SK-N-SH (cell line): ENCODE measurements at regions not wholly inside any gene's neighbourhood (a gene's known extent, or its start where the extent isn't known, plus 50 kb on each side); places are given as distances from the start of the nearest gene placed in this dataset.

Experiments
- CTCF ChIA-PET: fragments of 300-600, 350-600 bp; formaldehyde crosslinking; extraction: SDS; loops from one replicate; lab custom pipeline; 2021; lab: Yijun Ruan, JAX
- POLR2A ChIA-PET: fragments of 350-600 bp; sonication (Branson Sonifier 250); formaldehyde crosslinking; extraction: SDS; loops from one replicate; lab custom pipeline; 2020; ENCODE audit warnings: antibody characterized with exemption, inconsistent platforms; lab: Yijun Ruan, JAX
- DNase-seq: peaks from one replicate; pipeline ENCODE4 v3.0.0; 2012
- H2AFZ ChIP-seq: fragments of 200-600 bp; sonication (generic); 2 replicates; pipeline ENCODE4 v1.8.1; 2016; ENCODE audit warnings: antibody characterized with exemption, mild to moderate bottlenecking, low read depth
- H3F3A ChIP-seq: fragments of 200-600 bp; sonication (generic); replicated peaks from 2 replicates; pipeline ENCODE3; 2016; ENCODE audit warnings: antibody characterized with exemption, mild to moderate bottlenecking; ENCODE audit not compliant: insufficient read depth
- H3K27ac ChIP-seq, 2 experiments: fragments of 200-500 bp in 1 of 2; fragments of 200-600 bp in 1 of 2; sonication (Bioruptor generic) in 1 of 2; sonication (generic), shearing (Covaris generic) in 1 of 2; 2 replicates each; pipeline versions ENCODE4 v1.5.1 to v1.6.1; 2014 to 2016; ENCODE audit warnings: low read depth in 2 of 2, inconsistent platforms in 1 of 2, low read length in 1 of 2, mild to moderate bottlenecking in 1 of 2, mixed read lengths in 1 of 2
- H3K27me3 ChIP-seq: fragments of 200-600 bp; sonication (generic), shearing (Covaris generic); 2 replicates; pipeline ENCODE4 v1.6.1; 2016; ENCODE audit warnings: mixed run types; ENCODE audit not compliant: insufficient read depth
- H3K36me3 ChIP-seq, 2 experiments: fragments of 200-500 bp in 1 of 2; fragments of 200-600 bp in 1 of 2; sonication (Bioruptor generic) in 1 of 2; sonication (generic) in 1 of 2; replicated peaks in 1 of 2; 2 replicates each; pipeline versions ENCODE3 to v1.5.1; 2014 to 2016; ENCODE audit warnings: low read length in 1 of 2, mild to moderate bottlenecking in 1 of 2; ENCODE audit not compliant: insufficient read depth in 2 of 2, control insufficient read depth in 1 of 2
- H3K4me1 ChIP-seq, 2 experiments: fragments of 200-500 bp in 1 of 2; fragments of 200-600 bp in 1 of 2; sonication (Bioruptor generic) in 1 of 2; sonication (generic), shearing (Covaris generic) in 1 of 2; 2 replicates each; pipeline versions ENCODE4 v1.5.1 to v1.6.1; 2014 to 2016; ENCODE audit warnings: low read depth in 1 of 2, low read length in 1 of 2, mixed run types in 1 of 2; ENCODE audit not compliant: insufficient read depth in 2 of 2, control insufficient read depth in 1 of 2
- H3K4me2 ChIP-seq: fragments of 200-600 bp; sonication (generic), shearing (Covaris generic); 2 replicates; pipeline ENCODE4 v1.6.1; 2017; ENCODE audit warnings: mixed run types
- H3K4me3 ChIP-seq, 2 experiments: fragments of 200-500 bp in 1 of 2; fragments of 200-600 bp in 1 of 2; sonication (Bioruptor generic) in 1 of 2; sonication (generic), shearing (Covaris generic) in 1 of 2; 2 replicates each; pipeline versions ENCODE4 v1.5.1 to v1.8.1; 2014 to 2016; ENCODE audit warnings: low read depth in 2 of 2, inconsistent platforms in 1 of 2, low read length in 1 of 2, mild to moderate bottlenecking in 1 of 2, mixed read lengths in 1 of 2, moderate library complexity in 1 of 2
- H3K79me2 ChIP-seq: fragments of 200-600 bp; sonication (generic); 2 replicates; pipeline ENCODE4 v1.8.1; 2017; ENCODE audit warnings: mild to moderate bottlenecking; ENCODE audit not compliant: insufficient read depth
- H3K9ac ChIP-seq: fragments of 200-600 bp; sonication (generic); 2 replicates; pipeline ENCODE4 v1.6.1; 2017; ENCODE audit warnings: mixed run types
- H3K9me2 ChIP-seq: fragments of 200-600 bp; sonication (generic); 2 replicates; pipeline ENCODE4 v1.6.1; 2017; ENCODE audit warnings: mixed run types
- H3K9me3 ChIP-seq: fragments of 200-600 bp; sonication (generic); 2 replicates; pipeline ENCODE4 v1.6.1; 2017; ENCODE audit warnings: mixed run types, mild to moderate bottlenecking, moderate library complexity
- H4K20me1 ChIP-seq: fragments of 200-600 bp; sonication (generic); 2 replicates; pipeline ENCODE4 v1.6.1; 2017; ENCODE audit warnings: mild to moderate bottlenecking, mixed run types; ENCODE audit not compliant: insufficient read depth
- CHD2 ChIP-seq: fragments of 150-350 bp; IDR thresholded peaks from 2 replicates; pipeline ENCODE4 v1.6.1; 2018; ENCODE audit warnings: low read length; ENCODE audit not compliant: partially characterized antibody
- EZH2phosphoT487 ChIP-seq: fragments of 200-600 bp; sonication (generic); IDR thresholded peaks from 2 replicates; pipeline ENCODE4 v1.6.1; 2017; ENCODE audit warnings: low read depth, mixed run types, mild to moderate bottlenecking, antibody characterized with exemption, moderate library complexity, borderline replicate concordance
- FOXM1 ChIP-seq: IDR thresholded peaks from 2 replicates; pipeline ENCODE4 v1.4.0; 2012; ENCODE audit warnings: low read depth, mild to moderate bottlenecking
- GABPA ChIP-seq: IDR thresholded peaks from 2 replicates; pipeline ENCODE4 v1.4.0; 2012; ENCODE audit warnings: low read depth, mild to moderate bottlenecking
- GATA2 ChIP-seq: sonication (generic); formaldehyde crosslinking; IDR thresholded peaks from 2 replicates; pipeline ENCODE4 v1.5.0; 2020; ENCODE audit warnings: mild to moderate bottlenecking, missing genetic modification reagents
- MXI1 ChIP-seq: IDR thresholded peaks from 2 replicates; pipeline ENCODE4 v1.6.1; 2012; ENCODE audit warnings: mild to moderate bottlenecking, low read depth, low read length, improper control_type of control experiment
- NFIC ChIP-seq: IDR thresholded peaks from 2 replicates; pipeline ENCODE4 v1.4.0; 2012; ENCODE audit warnings: borderline replicate concordance
- NRF1 ChIP-seq: IDR thresholded peaks from 2 replicates; pipeline ENCODE4 v1.6.1; 2012; ENCODE audit warnings: low read depth, mild to moderate bottlenecking, low read length
- RAD21 ChIP-seq: IDR thresholded peaks from 2 replicates; pipeline ENCODE4 v1.6.1; 2012; ENCODE audit warnings: mild to moderate bottlenecking, low read length
- SIN3A ChIP-seq: IDR thresholded peaks from 2 replicates; pipeline ENCODE4 v1.6.1; 2012; ENCODE audit warnings: low read depth, mild to moderate bottlenecking, low read length, moderate library complexity, borderline replicate concordance
- TAF1 ChIP-seq: IDR thresholded peaks from 2 replicates; pipeline ENCODE4 v1.6.1; 2012; ENCODE audit warnings: low read depth, mild to moderate bottlenecking, low read length, moderate library complexity, borderline replicate concordance
- TCF12 ChIP-seq: IDR thresholded peaks from 2 replicates; pipeline ENCODE4 v1.4.0; 2012
- WGBS: methylation state at CpG from one replicate; pipeline ENCODE4 v1.1.6; 2017; ENCODE audit warnings: low lambda C conversion rate; 5-methylcytosine and 5-hydroxymethylcytosine counted together
- TF ChIP-seq, protein P1 (sequence below): IDR thresholded peaks from 2 replicates; pipeline ENCODE4 v1.6.1; 2012; ENCODE audit warnings: mild to moderate bottlenecking, low read depth, low read length, moderate library complexity
- TF ChIP-seq, protein P2 (sequence below): IDR thresholded peaks from 2 replicates; pipeline ENCODE4; 2012
- TF ChIP-seq, protein P3 (sequence below): fragments of 150-350 bp; IDR thresholded peaks from 2 replicates; pipeline ENCODE4 v1.6.1; 2017; ENCODE audit warnings: antibody characterized with exemption, low read length, low read depth, borderline replicate concordance

DNA sequence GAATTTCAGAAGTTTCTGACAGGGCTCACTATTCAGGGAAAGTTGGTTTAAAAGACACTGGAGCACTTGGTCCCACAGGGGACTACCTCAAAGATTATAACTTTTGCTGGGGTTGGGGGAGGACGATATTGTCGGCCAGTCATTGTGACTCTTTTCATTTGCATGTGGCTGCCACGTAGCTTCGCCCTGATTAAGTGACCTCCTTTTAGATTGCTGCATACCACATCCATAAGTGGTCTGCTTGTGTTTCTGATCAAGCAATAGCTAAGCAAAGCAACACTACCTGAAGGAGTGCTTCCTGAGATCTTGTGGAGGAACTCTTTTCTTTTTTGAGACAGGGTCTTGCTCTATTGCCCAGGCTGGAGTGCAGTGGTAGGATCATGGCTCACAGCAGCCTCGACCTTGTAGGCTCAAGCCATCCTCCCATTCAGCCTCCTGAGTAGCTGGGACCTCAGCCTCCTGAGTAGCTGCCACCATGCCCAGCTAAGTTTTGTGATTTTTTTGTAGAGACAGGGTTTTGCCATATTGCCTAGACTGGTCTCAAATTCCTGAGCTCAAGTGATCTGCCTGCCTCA, 691.3 kb downstream of the EPM2A start:
- CTCF ChIA-PET = no interaction called here
- H3K27me3 ChIP-seq = no peaks in the 10 kb centered on the region
- no peak for TF ChIP-seq RAD21
- TF ChIP-seq, protein P1, sequence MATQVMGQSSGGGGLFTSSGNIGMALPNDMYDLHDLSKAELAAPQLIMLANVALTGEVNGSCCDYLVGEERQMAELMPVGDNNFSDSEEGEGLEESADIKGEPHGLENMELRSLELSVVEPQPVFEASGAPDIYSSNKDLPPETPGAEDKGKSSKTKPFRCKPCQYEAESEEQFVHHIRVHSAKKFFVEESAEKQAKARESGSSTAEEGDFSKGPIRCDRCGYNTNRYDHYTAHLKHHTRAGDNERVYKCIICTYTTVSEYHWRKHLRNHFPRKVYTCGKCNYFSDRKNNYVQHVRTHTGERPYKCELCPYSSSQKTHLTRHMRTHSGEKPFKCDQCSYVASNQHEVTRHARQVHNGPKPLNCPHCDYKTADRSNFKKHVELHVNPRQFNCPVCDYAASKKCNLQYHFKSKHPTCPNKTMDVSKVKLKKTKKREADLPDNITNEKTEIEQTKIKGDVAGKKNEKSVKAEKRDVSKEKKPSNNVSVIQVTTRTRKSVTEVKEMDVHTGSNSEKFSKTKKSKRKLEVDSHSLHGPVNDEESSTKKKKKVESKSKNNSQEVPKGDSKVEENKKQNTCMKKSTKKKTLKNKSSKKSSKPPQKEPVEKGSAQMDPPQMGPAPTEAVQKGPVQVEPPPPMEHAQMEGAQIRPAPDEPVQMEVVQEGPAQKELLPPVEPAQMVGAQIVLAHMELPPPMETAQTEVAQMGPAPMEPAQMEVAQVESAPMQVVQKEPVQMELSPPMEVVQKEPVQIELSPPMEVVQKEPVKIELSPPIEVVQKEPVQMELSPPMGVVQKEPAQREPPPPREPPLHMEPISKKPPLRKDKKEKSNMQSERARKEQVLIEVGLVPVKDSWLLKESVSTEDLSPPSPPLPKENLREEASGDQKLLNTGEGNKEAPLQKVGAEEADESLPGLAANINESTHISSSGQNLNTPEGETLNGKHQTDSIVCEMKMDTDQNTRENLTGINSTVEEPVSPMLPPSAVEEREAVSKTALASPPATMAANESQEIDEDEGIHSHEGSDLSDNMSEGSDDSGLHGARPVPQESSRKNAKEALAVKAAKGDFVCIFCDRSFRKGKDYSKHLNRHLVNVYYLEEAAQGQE = no peak
- WGBS = 70% methylated on average over 5 of the region's 5 CpGs
- H3F3A ChIP-seq = no peaks in the 10 kb centered on the region
- no peak overlapping the region for H3K9ac ChIP-seq
- H3K4me2 ChIP-seq = no peak overlapping the region
- POLR2A ChIA-PET = no interaction called here
- no peaks in the 10 kb centered on the region for H3K9me2 ChIP-seq
- no peaks in the 10 kb centered on the region for H3K79me2 ChIP-seq
- DNase-seq = no peak
- H3K27ac ChIP-seq = no peak overlapping the region
- no peak overlapping the region for H3K4me3 ChIP-seq
- no peaks in the 10 kb centered on the region; a peak in 1 of 4 replicates for H3K4me1 ChIP-seq
- no peaks in the 10 kb centered on the region for H3K9me3 ChIP-seq
- no peaks in the 10 kb centered on the region for H4K20me1 ChIP-seq
- H2AFZ ChIP-seq = no peak overlapping the region
- H3K36me3 ChIP-seq = no peaks in the 10 kb centered on the region

DNA sequence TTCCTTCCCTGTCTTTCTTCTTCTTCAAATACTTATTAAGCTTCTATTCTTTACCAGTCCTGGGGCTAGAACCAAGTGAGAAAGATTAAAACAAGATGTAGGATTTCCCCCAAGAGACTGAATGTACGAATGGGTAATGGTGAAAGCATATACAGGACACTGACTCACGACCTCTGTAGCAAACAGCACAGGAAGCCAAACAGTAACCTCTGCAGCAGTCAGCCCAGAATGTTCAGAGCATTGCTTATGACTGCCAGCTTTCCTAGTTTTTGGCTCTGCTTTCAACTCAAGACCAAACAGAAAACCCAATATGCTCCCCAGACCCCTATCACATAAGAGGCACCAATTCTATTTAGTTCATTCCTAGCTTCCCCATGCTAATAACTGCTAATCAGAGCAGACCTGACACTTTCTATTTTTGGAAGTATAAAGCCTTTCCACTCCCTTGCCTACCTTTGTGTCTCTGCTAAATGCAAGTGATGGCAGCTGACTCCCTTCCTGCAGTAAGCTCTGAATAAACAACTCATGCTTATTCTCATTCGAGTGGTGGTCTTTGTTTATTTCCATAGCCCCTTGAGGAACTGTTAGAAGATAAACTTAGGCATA, 690.6 kb downstream of the EPM2A start:
- WGBS = 17% methylated on average over 3 of the region's 3 CpGs
- Histone ChIP-seq H4K20me1 (no peaks in the 10 kb centered on the region), H2AFZ (peak overlapping the region; percentile 50; the same call in 1 of the 2 replicates), H3K9me3 (no peaks in the 10 kb centered on the region), H3K4me1 (no peaks in the 10 kb centered on the region; a peak in 1 of 4 replicates), H3K4me3 (no peak overlapping the region), H3K27ac (no peak overlapping the region), H3K36me3 (no peaks in the 10 kb centered on the region), H3K27me3 (no peaks in the 10 kb centered on the region), H3F3A (no peaks in the 10 kb centered on the region), H3K4me2 (no peak overlapping the region; the same call in 1 of the 2 replicates), H3K9me2 (no peaks in the 10 kb centered on the region), H3K79me2 (no peaks in the 10 kb centered on the region), H3K9ac (no peak overlapping the region)
- TF ChIP-seq EZH2phosphoT487 = no peak
- no peak for TF ChIP-seq NRF1
- peak; percentile 8; the same call in 1 of the 2 replicates for TF ChIP-seq TCF12
- DNase-seq = no peak
- CTCF ChIA-PET = no interaction called here
- POLR2A ChIA-PET = no interaction called here

DNA sequence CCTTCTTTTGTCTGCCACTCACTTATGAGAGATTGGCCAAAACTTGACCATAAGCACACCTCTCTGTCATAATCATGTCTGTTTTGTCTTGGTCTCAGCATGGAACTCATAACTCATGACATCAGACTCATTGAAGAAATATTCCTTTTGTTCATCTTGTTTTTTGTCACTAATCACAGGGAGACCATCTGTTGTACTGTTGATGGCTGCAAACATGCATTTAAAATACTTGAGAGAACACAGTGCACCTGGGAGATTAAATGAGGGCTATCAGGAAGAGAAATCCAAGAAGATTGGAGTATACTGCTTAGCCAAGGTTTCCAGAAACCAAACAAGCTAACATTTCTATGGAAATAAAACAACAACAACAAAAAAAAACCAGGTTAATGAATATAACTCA, 689.7 kb downstream of the EPM2A start:
- POLR2A ChIA-PET = no interaction called here
- no peak for TF ChIP-seq CHD2
- TF ChIP-seq GATA2 (CRISPR knock-in tag) = no peak
- TF ChIP-seq, protein P2, sequence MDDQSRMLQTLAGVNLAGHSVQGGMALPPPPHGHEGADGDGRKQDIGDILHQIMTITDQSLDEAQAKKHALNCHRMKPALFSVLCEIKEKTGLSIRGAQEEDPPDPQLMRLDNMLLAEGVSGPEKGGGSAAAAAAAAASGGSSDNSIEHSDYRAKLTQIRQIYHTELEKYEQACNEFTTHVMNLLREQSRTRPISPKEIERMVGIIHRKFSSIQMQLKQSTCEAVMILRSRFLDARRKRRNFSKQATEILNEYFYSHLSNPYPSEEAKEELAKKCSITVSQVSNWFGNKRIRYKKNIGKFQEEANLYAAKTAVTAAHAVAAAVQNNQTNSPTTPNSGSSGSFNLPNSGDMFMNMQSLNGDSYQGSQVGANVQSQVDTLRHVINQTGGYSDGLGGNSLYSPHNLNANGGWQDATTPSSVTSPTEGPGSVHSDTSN = no peak
- no peak for TF ChIP-seq NFIC
- TF ChIP-seq SIN3A = no peak
- no peak for TF ChIP-seq TAF1
- TF ChIP-seq, protein P3, sequence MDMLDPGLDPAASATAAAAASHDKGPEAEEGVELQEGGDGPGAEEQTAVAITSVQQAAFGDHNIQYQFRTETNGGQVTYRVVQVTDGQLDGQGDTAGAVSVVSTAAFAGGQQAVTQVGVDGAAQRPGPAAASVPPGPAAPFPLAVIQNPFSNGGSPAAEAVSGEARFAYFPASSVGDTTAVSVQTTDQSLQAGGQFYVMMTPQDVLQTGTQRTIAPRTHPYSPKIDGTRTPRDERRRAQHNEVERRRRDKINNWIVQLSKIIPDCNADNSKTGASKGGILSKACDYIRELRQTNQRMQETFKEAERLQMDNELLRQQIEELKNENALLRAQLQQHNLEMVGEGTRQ = no peak
- TF ChIP-seq FOXM1 = no peak
- no peak for TF ChIP-seq MXI1
- TF ChIP-seq GABPA = no peak

More for the DNA sequence above, 689.7 kb downstream of the EPM2A start:
- Histone ChIP-seq H3K27ac (no peak overlapping the region), H3K9ac (no peak overlapping the region), H3K4me3 (no peak overlapping the region), H3K79me2 (no peaks in the 10 kb centered on the region), H3K36me3 (no peaks in the 10 kb centered on the region), H3F3A (no peaks in the 10 kb centered on the region), H3K4me2 (no peak overlapping the region), H3K27me3 (no peaks in the 10 kb centered on the region), H3K4me1 (no peaks in the 10 kb centered on the region; a peak in 1 of 4 replicates), H4K20me1 (no peaks in the 10 kb centered on the region), H3K9me3 (no peaks in the 10 kb centered on the region), H2AFZ (no peak overlapping the region), H3K9me2 (no peaks in the 10 kb centered on the region)
- CTCF ChIA-PET = interaction anchor here (0.6 kb wide), 1 partner anchor 461 kb away, joined by 3 read pairs; no protein-coding TSS in a partner anchor
- DNase-seq = no peak
